ENCODE measurements at regions not wholly inside any gene's neighbourhood (a gene's known extent, or its start where the extent isn't known, plus 50 kb on each side); places are given as distances from the start of the nearest gene placed in this dataset.

DNA sequence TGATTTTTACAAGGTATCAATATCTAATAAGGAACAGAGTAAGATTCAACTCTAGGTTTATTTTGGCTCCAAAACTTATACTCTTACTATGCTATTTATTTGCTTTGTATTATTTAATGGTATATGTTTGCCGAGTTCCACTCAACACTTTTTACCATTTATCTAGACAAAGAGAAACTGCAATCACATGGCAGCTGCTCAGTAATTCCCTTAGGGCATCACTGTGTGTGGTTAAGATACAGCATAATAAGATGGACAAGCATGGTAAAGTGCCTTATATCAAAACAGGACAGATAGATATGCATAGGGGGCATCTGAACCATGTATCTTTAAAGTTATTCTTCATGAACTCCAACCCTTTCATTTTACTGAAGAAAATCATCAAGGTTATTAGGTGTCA, 483.0 kb upstream of the ID4 start (continued):
- TF ChIP-seq SAP30 (IDR thresholded peaks at IDR 0.05; ENCODE audit: insufficient read depth, insufficient replicate concordance, low read length) (no peak), RBBP5 (IDR thresholded peaks at IDR 0.05; ENCODE audit: borderline replicate concordance, low read depth, low read length) (no peak), GTF2F1 (IDR thresholded peaks at IDR 0.05; ENCODE audit: borderline replicate concordance, low read depth, low read length) (no peak), E2F6 (IDR thresholded peaks at IDR 0.05) (no peak), JUND (IDR thresholded peaks at IDR 0.05; ENCODE audit: low read length) (no peak)

Measured in H1 (cell line).